A549 (cell line): ENCODE measurements at regions not wholly inside any gene's neighbourhood (a gene's known extent, or its start where the extent isn't known, plus 50 kb on each side); places are given as distances from the start of the nearest gene placed in this dataset.

ENCODE experiments used
- ATAC-seq, 2 experiments: fragments of 200-7000 bp in 1 of 2; fragments of >200 bp in 1 of 2; cut with Nextera tagmentation in 1 of 2; cut with Tn5 transposase in 1 of 2; 3 replicates each; pipeline versions ENCODE4 v1.8.0 to v1.9.1; 2018 to 2020; ENCODE audit warnings: mild to moderate bottlenecking in 1 of 2, moderate library complexity in 1 of 2
- CTCF ChIA-PET: fragments of 300-600 bp; sonication (Branson Sonifier 250); formaldehyde crosslinking; extraction: SDS; loops from one replicate; lab custom pipeline; 2021; ENCODE audit warnings: antibody characterized with exemption, inconsistent platforms; lab: Yijun Ruan, JAX
- POLR2A ChIA-PET: fragments of 350-600 bp; formaldehyde crosslinking; extraction: SDS; loops from one replicate; lab custom pipeline; 2021; ENCODE audit warnings: antibody characterized with exemption, inconsistent platforms; lab: Yijun Ruan, JAX
- DNase-seq, 2 experiments: peaks; one replicate each; pipeline versions ENCODE4 v3.0.0 to v3.0.0-alpha.2; 2011 to 2016; ENCODE audit warnings: low read depth in 1 of 2, low spot score in 1 of 2
- FAIRE-seq: peaks from 2 replicates; lab custom pipeline; 2011; peaks lifted over from hg19 to GRCh38; lab: Jason Lieb, UNC
- H3K27ac ChIP-seq, 2 experiments: fragments of >200 bp; sonication (Bioruptor Twin); formaldehyde crosslinking; 3 replicates each; pipeline ENCODE4 v1.5.1; 2016 to 2017
- H3K4me1 ChIP-seq: fragments of >200 bp; sonication (Bioruptor Twin); formaldehyde crosslinking; 3 replicates; pipeline ENCODE4 v1.6.1; 2016
- H3K4me2 ChIP-seq: fragments of >200 bp; sonication (Bioruptor Twin); formaldehyde crosslinking; 3 replicates; pipeline ENCODE4 v1.6.1; 2016
- H3K4me3 ChIP-seq: fragments of >200 bp; sonication (Bioruptor Twin); formaldehyde crosslinking; 3 replicates; pipeline ENCODE4 v1.5.1; 2016
- H3K9me3 ChIP-seq: fragments of >200 bp; sonication (Bioruptor Twin); formaldehyde crosslinking; 3 replicates; pipeline ENCODE4 v1.6.1; 2016
- CHD2 ChIP-seq: fragments of 150-350 bp; IDR thresholded peaks from 2 replicates; pipeline ENCODE4 v1.6.1; 2014; ENCODE audit warnings: low read length; ENCODE audit not compliant: partially characterized antibody
- ELK1 ChIP-seq: fragments of 150-350 bp; IDR thresholded peaks from 2 replicates; pipeline ENCODE4 v1.6.1; 2014; ENCODE audit warnings: low read depth, mild to moderate bottlenecking, low read length
- EP300 ChIP-seq, 2 experiments: fragments of >200 bp; sonication (Bioruptor Twin); formaldehyde crosslinking; IDR thresholded peaks; 2 replicates in 1 of 2; 3 replicates in 1 of 2; pipeline ENCODE4 v1.6.1; 2016 to 2017
- FOSL2 ChIP-seq, 2 experiments: fragments of 450-650 bp in 1 of 2; fragments of >200 bp in 1 of 2; sonication (Bioruptor Twin) in 1 of 2; formaldehyde crosslinking; IDR thresholded peaks; 2 replicates each; pipeline versions ENCODE4 v1.5.0 to v1.6.1; 2016 to 2020; ENCODE audit warnings: mild to moderate bottlenecking in 1 of 2, moderate library complexity in 1 of 2
- HES2 ChIP-seq: fragments of >200 bp; sonication (Bioruptor Twin); formaldehyde crosslinking; IDR thresholded peaks from 2 replicates; pipeline ENCODE4 v1.6.1; 2016
- HOXA7 ChIP-seq: fragments of 250-450 bp; sonication (Bioruptor Pico); IDR thresholded peaks from 2 replicates; pipeline ENCODE4 v1.5.0; 2020; ENCODE audit warnings: mild to moderate bottlenecking, moderate library complexity
- HOXB13 ChIP-seq: fragments of 250-450 bp; sonication (Bioruptor Pico); IDR thresholded peaks from 2 replicates; pipeline ENCODE4 v1.5.0; 2020; ENCODE audit warnings: low read depth, mild to moderate bottlenecking, moderate library complexity
- JUNB ChIP-seq: fragments of >200 bp; sonication (Bioruptor Twin); formaldehyde crosslinking; IDR thresholded peaks from 2 replicates; pipeline ENCODE4 v1.6.1; 2016
- KDM1A ChIP-seq: fragments of 200-600 bp; sonication (generic); IDR thresholded peaks from 2 replicates; pipeline ENCODE4 v1.6.1; 2016; ENCODE audit warnings: low read depth, mild to moderate bottlenecking
- MAFK ChIP-seq: fragments of 450-650 bp; IDR thresholded peaks from 2 replicates; pipeline ENCODE4 v1.6.1; 2014; ENCODE audit not compliant: partially characterized antibody
- NFE2L2 ChIP-seq: fragments of 150-350 bp; conservative IDR thresholded peaks from 2 replicates; pipeline ENCODE4 v1.6.1; 2014; ENCODE audit warnings: low read length
- NR3C1 ChIP-seq: fragments of >200 bp; sonication (Bioruptor Twin); formaldehyde crosslinking; IDR thresholded peaks from 3 replicates; pipeline ENCODE4 v1.6.1; 2017
- POLR2A ChIP-seq: IDR thresholded peaks from 2 replicates; pipeline ENCODE4 v1.6.1; 2012; ENCODE audit warnings: mild to moderate bottlenecking, low read length
- RAD21 ChIP-seq, 2 experiments: fragments of >200 bp in 1 of 2; sonication (Bioruptor Twin) in 1 of 2; formaldehyde crosslinking in 1 of 2; IDR thresholded peaks in 1 of 2; conservative IDR thresholded peaks in 1 of 2; 2 replicates in 1 of 2; 3 replicates in 1 of 2; pipeline ENCODE4 v1.6.1; 2012 to 2018; ENCODE audit warnings: inconsistent platforms in 1 of 2
- RARB ChIP-seq: fragments of 250-450 bp; sonication (Bioruptor Pico); IDR thresholded peaks from 2 replicates; pipeline ENCODE4 v1.8.0; 2021; ENCODE audit warnings: mild to moderate bottlenecking, moderate library complexity
- RFX5 ChIP-seq: fragments of 450-650 bp; IDR thresholded peaks from 2 replicates; pipeline ENCODE4 v1.7.1; 2014; ENCODE audit warnings: antibody characterized with exemption, mild to moderate bottlenecking, moderate library complexity
- SREBF2 ChIP-seq: fragments of 450-650 bp; IDR thresholded peaks from 2 replicates; pipeline ENCODE4 v1.6.1; 2014; ENCODE audit warnings: mild to moderate bottlenecking, moderate library complexity
- ZC3H11A ChIP-seq: fragments of 450-650 bp; IDR thresholded peaks from 2 replicates; pipeline ENCODE4 v1.6.1; 2014; ENCODE audit warnings: antibody characterized with exemption, mild to moderate bottlenecking
- WGBS: methylation state at CpG from one replicate; pipeline ENCODE4 v1.1.6; 2017; ENCODE audit errors: missing lambda C conversion rate; 5-methylcytosine and 5-hydroxymethylcytosine counted together
- TF ChIP-seq, protein P1 (sequence below): IDR thresholded peaks from 2 replicates; pipeline ENCODE4 v1.6.1; 2012; ENCODE audit warnings: low read depth, borderline replicate concordance
- TF ChIP-seq, protein P2 (sequence below): IDR thresholded peaks from 2 replicates; pipeline ENCODE4 v1.6.1; 2012

DNA sequence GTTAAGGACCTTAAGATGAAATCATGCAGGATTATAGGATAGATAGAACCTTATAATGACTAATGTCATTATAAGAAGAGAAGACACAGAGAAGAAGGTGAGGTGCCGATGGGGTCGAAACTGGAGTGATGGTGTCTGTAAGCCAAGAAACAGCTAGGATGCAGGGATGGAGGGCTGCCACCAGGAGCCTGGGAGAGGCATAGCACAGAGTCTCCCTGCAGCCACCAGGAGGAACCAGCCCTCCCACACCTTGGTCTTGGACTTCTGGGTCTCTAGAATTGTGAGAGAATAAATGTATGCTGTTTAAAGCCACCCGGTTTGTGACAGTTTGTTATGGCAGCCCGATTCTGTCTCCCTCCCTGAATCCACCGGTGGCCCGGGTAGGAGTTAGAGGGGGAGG lies 337.2 kb upstream of the AJAP1 start (continued):
- TF ChIP-seq SREBF2: no peak
- no peak for TF ChIP-seq NR3C1

DNA sequence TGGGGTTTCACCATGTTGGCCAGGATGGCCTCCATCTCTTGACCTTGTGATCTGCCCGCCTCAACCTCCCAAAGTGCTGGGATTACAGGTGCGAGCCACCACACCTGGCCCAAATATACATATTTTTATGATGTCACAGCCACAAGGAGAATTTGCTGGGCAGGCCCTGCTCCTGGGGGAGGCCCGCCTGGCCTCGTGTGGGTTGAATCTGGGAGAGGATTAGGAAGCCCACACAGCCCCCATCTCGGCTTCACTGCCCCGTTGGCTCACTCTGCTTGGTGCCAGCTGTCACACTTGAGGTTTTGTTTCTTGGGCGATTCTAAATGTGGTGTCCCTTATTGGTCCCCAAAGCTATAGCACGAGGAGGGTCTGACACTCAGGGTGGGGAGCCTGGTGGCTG lies 335.7 kb upstream of the AJAP1 start:
- TF ChIP-seq, protein P1, sequence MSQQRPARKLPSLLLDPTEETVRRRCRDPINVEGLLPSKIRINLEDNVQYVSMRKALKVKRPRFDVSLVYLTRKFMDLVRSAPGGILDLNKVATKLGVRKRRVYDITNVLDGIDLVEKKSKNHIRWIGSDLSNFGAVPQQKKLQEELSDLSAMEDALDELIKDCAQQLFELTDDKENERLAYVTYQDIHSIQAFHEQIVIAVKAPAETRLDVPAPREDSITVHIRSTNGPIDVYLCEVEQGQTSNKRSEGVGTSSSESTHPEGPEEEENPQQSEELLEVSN: no peak
- no peak for TF ChIP-seq RFX5
- TF ChIP-seq HOXA7 (CRISPR knock-in tag): no peak
- TF ChIP-seq KDM1A: no peak
- no peak for TF ChIP-seq ELK1
- no peak for TF ChIP-seq POLR2A
- TF ChIP-seq, all 56 proteins: peak for 0
- CTCF ChIA-PET: no interaction called here
- Histone ChIP-seq H3K4me1 (no peaks in the 10 kb centered on the region), H3K4me2 (no peak overlapping the region), H3K9me3 (no peaks in the 10 kb centered on the region), H3K4me3 (no peak overlapping the region), H3K27ac (no peak overlapping the region)
- WGBS: 7% methylated on average over 4 of the region's 8 CpGs
- ATAC-seq: no peak
- no peak for DNase-seq
- POLR2A ChIA-PET: no interaction called here
- no peak for FAIRE-seq

- no peaks in the 10 kb centered on the region for H3K9me3 ChIP-seq
- H3K4me2 ChIP-seq: no peak overlapping the region
- WGBS: 42% methylated on average over 2 of the region's 2 CpGs
- ATAC-seq: no peak
- FAIRE-seq: no peak
- no peak for DNase-seq
- CTCF ChIA-PET: no interaction called here
- POLR2A ChIA-PET: no interaction called here
- no peaks in the 10 kb centered on the region for H3K4me1 ChIP-seq
- TF ChIP-seq, protein P2, sequence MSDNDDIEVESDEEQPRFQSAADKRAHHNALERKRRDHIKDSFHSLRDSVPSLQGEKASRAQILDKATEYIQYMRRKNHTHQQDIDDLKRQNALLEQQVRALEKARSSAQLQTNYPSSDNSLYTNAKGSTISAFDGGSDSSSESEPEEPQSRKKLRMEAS: no peak
- no peak overlapping the region for H3K27ac ChIP-seq
- H3K4me3 ChIP-seq: no peak overlapping the region
These were observed 334.9 kb upstream of the AJAP1 start for GRCh38 chr1:4319496-4319895.

DNA sequence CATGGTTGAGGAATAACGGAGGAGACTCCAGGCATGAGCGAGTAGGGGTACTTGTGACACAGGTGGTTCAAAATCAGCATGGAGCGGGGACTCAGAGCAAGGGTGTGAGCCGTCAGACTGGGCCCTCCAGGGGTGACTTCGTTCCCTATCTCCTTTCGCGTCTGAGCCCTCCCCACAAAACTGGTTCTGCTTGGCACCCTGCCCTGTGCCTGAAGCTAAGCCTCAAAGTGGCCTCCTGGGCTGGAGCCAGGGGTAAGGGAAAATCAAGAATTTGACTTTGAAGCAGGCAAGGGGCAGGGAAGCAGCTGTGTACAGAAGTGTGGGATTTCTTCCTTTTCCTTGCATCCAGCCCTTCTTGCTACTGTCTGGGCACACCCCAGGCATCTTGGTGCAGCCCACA lies 331.5 kb upstream of the AJAP1 start:
- Histone ChIP-seq H3K9me3 (no peaks in the 10 kb centered on the region), H3K27ac (no peak overlapping the region), H3K4me3 (no peak overlapping the region), H3K4me2 (no peak overlapping the region), H3K4me1 (no peaks in the 10 kb centered on the region)
- DNase-seq: no peak
- CTCF ChIA-PET: no interaction called here
- POLR2A ChIA-PET: no interaction called here
- no peak for TF ChIP-seq RAD21 (conservative IDR thresholded peaks at IDR 0.05 in 1 of 2, IDR thresholded peaks at IDR 0.05 in 1 of 2)
- TF ChIP-seq CHD2: no peak
- no peak for TF ChIP-seq NFE2L2
- TF ChIP-seq HES2: no peak
- TF ChIP-seq EP300 (IDR thresholded peaks at IDR 0.05): no peak
- no peak for TF ChIP-seq JUNB
- TF ChIP-seq HOXB13: no peak
- TF ChIP-seq RARB (CRISPR knock-in tag): no peak
- TF ChIP-seq, protein P2: no peak
- no peak for TF ChIP-seq ELK1
- TF ChIP-seq MAFK: no peak
- no peak for TF ChIP-seq FOSL2 (IDR thresholded peaks at IDR 0.05)
- no peak for TF ChIP-seq FOSL2 (CRISPR knock-in tag; IDR thresholded peaks at IDR 0.05)
- TF ChIP-seq ZC3H11A: no peak
- WGBS: 0% methylated on average over 2 of the region's 7 CpGs
- FAIRE-seq: no peak
- no peak for ATAC-seq
